ENCODE measurements at regions not wholly inside any gene's neighbourhood (a gene's known extent, or its start where the extent isn't known, plus 50 kb on each side); places are given as distances from the start of the nearest gene placed in this dataset.

DNA sequence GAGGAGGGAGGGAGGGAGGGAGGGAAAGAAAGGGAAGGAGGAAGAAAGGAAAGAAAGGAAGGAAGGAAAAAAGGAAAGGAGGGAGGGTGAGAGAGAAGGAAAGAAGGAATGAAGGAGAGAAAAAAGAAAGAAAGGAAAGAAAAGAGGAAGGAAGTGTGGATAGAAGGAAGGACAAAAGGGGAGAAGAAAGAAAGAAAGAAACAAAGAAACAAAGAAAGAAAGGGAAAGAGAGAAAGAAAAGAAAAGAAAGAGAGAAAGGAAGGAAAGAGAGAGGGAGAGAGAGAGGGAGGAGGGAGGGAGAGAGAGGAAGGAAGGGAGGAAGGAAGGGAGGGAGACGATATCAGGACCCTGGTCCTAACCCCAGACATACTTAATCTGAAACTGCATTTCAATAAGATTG lies 146.2 kb upstream of the ZC3H11B start:
- dilution Hi-C loops (cut with HindIII; ENCODE audit: low sequenced_read_pairs, unreplicated experiment) = no loop called here
- no peak overlapping the region for H3K4me2 ChIP-seq (ENCODE audit: low read depth, low read length)
- no TSS peak for BruUV-seq (replicated peaks)

More for the DNA sequence above, 146.2 kb upstream of the ZC3H11B start:
- H3K36me3 ChIP-seq (ENCODE audit: control insufficient read depth, insufficient read depth, low read length) = no peaks in the 10 kb centered on the region
- no peak overlapping the region for H2AK9ac ChIP-seq (replicated peaks; ENCODE audit: low read depth, low read length, poor library complexity)
- no peak overlapping the region for H2BK20ac ChIP-seq (ENCODE audit: low read depth, low read length)
- no peak overlapping the region for H2BK5ac ChIP-seq (ENCODE audit: low read depth, low read length, poor library complexity, severe bottlenecking)
- no CpG with 5 or more reads among the region's 1 CpG for WGBS, 2 experiments (ENCODE audit: extremely low coverage in 2 of 2, insufficient read length in 1 of 2)
- H3K4me3 ChIP-seq (ENCODE audit: insufficient read depth, low read depth, low read length) = no peak overlapping the region
- no peak overlapping the region for H3K27ac ChIP-seq (ENCODE audit: insufficient read depth, low read length)
- H2BK15ac ChIP-seq (ENCODE audit: low read depth, low read length) = no peak overlapping the region
- H2BK120ac ChIP-seq (ENCODE audit: low read depth, low read length) = no peak overlapping the region
- H3K27me3 ChIP-seq (ENCODE audit: control insufficient read depth, insufficient read depth, low read length) = no peaks in the 10 kb centered on the region; the same call in 1 of the 2 replicates
- no peaks in the 10 kb centered on the region for H3K79me1 ChIP-seq (ENCODE audit: low read depth in 1 of 2, low read length in 2 of 2)
- in situ Hi-C loops (cut with MboI; ENCODE audit: low sequenced_read_pairs) (no loop called here), intact Hi-C loops (cut with micrococcal nuclease) (no loop called here)
- no peak overlapping the region for H3K9ac ChIP-seq (ENCODE audit: low read depth, low read length)
- H2AFZ ChIP-seq (replicated peaks; ENCODE audit: low read length, poor library complexity) = no peak overlapping the region
- no peaks in the 10 kb centered on the region for H3K9me1 ChIP-seq (ENCODE audit: insufficient read depth, low read length)
- no peak overlapping the region for H4K8ac ChIP-seq (ENCODE audit: low read depth in 2 of 2, low read length in 2 of 2)
- ATAC-seq (ENCODE audit: low read depth) (no peak), DNase-seq (no peak)
- ChIA-PET CTCF (no interaction called here), POLR2A (ENCODE audit: unreplicated experiment) (no interaction called here)
- H3K23ac ChIP-seq (ENCODE audit: low read depth, low read length) = no peak overlapping the region
- no peak overlapping the region for H3K14ac ChIP-seq (replicated peaks; ENCODE audit: low read depth, low read length)
- H3K56ac ChIP-seq (ENCODE audit: extremely low read depth, insufficient read depth, low read length) = no peak overlapping the region
- no peak overlapping the region for H4K91ac ChIP-seq (ENCODE audit: insufficient read depth, low read depth, low read length)
- no peaks in the 10 kb centered on the region for H3K4me1 ChIP-seq (ENCODE audit: control insufficient read depth, insufficient read depth, low read length)
- H3K9me3 ChIP-seq (ENCODE audit: control insufficient read depth, insufficient read depth, low read length) = no peaks in the 10 kb centered on the region
- no peak overlapping the region for H3K4ac ChIP-seq (ENCODE audit: low read depth, low read length)
- no peak overlapping the region for H4K5ac ChIP-seq (ENCODE audit: low read depth, low read length)
- no peak for TF ChIP-seq MXI1 (IDR thresholded peaks at IDR 0.05; ENCODE audit: borderline replicate concordance, low read depth, low read length)
- no peak for TF ChIP-seq POLR2A (IDR thresholded peaks at IDR 0.05; ENCODE audit: low read depth, low read length)
- TF ChIP-seq CEBPB (IDR thresholded peaks at IDR 0.05; ENCODE audit: low read depth, low read length) = no peak
- TF ChIP-seq RFX5 (IDR thresholded peaks at IDR 0.05; ENCODE audit: low read depth, low read length) = no peak
- no peak for TF ChIP-seq MAFK (IDR thresholded peaks at IDR 0.05; ENCODE audit: low read depth, low read length)
- TF ChIP-seq, protein P1, sequence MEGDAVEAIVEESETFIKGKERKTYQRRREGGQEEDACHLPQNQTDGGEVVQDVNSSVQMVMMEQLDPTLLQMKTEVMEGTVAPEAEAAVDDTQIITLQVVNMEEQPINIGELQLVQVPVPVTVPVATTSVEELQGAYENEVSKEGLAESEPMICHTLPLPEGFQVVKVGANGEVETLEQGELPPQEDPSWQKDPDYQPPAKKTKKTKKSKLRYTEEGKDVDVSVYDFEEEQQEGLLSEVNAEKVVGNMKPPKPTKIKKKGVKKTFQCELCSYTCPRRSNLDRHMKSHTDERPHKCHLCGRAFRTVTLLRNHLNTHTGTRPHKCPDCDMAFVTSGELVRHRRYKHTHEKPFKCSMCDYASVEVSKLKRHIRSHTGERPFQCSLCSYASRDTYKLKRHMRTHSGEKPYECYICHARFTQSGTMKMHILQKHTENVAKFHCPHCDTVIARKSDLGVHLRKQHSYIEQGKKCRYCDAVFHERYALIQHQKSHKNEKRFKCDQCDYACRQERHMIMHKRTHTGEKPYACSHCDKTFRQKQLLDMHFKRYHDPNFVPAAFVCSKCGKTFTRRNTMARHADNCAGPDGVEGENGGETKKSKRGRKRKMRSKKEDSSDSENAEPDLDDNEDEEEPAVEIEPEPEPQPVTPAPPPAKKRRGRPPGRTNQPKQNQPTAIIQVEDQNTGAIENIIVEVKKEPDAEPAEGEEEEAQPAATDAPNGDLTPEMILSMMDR (conservative IDR thresholded peaks at IDR 0.05; ENCODE audit: low read depth, low read length) = no peak
- TF ChIP-seq, protein P2, sequence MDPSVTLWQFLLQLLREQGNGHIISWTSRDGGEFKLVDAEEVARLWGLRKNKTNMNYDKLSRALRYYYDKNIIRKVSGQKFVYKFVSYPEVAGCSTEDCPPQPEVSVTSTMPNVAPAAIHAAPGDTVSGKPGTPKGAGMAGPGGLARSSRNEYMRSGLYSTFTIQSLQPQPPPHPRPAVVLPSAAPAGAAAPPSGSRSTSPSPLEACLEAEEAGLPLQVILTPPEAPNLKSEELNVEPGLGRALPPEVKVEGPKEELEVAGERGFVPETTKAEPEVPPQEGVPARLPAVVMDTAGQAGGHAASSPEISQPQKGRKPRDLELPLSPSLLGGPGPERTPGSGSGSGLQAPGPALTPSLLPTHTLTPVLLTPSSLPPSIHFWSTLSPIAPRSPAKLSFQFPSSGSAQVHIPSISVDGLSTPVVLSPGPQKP (IDR thresholded peaks at IDR 0.05; ENCODE audit: borderline replicate concordance, low read depth, low read length) = no peak
- no peak for TF ChIP-seq RCOR1 (IDR thresholded peaks at IDR 0.05; ENCODE audit: insufficient replicate concordance, low read length)
- TF ChIP-seq RAD21 (IDR thresholded peaks at IDR 0.05; ENCODE audit: low read length) = no peak
- no peak overlapping the region for H3K18ac ChIP-seq (ENCODE audit: low read depth, low read length)
- H4K20me1 ChIP-seq (ENCODE audit: insufficient read depth, low read length) = no peaks in the 10 kb centered on the region
- H2AK5ac ChIP-seq (ENCODE audit: low read depth, low read length) = no peak overlapping the region
